DMS79 (cell line): ENCODE measurements at regions not wholly inside any gene's neighbourhood (a gene's known extent, or its start where the extent isn't known, plus 50 kb on each side); places are given as distances from the start of the nearest gene placed in this dataset.
"Not testable (repeated sequence)": the region's sequence is repeated elsewhere in the genome, so short reads cannot be mapped to it uniquely, and the experiment has no call there.

Source experiments
- DNase-seq: peaks from one replicate; lab custom pipeline; 2025; lab: John Stamatoyannopoulos, UW

DNA sequence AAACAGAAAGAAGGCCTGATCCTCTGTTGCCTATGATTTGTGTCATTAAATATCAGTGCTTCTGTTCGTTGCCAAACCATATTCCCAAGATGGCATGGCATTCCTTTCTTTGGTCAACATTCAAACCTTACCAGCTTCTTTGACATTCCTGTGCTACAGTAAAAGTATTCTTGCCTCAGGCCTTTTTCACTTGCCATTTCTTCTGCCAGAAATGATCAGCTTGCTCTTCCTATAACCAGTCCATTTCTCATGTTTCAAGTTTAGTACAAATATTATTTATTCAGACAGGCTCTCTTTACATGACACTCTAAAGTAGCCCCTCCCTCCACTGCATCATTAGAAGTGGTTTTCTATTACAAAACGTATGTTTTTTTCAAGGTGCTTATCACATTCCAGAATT, 278.3 kb downstream of the KCNJ2 start:
- DNase-seq, result no peak

DNA sequence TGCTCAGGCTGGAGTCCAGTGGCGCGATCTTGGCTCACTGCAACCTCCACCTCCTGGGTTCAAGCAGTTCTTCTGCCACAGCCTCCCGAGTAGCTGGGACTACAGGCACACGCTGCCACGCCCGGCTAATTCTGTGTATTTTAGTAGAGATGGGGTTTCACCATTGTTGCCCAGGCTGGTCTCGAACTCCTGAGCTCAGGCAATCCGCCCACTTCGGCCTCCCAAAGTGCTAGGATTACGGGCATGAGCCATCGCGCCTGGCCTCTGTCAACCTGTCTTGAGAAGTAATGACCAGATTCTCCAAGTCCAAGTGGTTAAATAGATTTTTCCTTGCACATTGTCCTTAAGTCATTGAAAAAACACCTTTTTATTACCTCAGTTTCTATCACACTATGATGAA, 283.7 kb downstream of the KCNJ2 start:
- DNase-seq, result not testable (repeated sequence)

DNA sequence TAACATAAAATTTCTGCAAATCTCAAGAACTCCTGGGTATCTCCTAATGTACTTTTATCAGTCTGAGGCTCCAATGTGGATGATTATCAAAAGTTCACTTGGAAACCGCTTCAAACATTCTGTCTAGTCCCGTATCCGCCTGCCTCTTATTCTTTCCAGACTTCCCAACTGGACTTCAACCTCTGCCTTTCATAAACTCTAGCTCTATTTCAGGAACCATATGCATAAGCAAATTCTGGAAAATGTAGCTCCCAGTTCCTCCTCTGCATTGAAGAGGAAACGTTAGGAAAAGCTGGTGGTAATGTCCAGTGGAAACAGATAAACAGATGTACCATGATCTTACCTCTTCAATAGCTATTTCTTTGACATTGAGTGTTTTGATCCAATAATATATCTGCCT, 285.0 kb downstream of the KCNJ2 start:
- DNase-seq, result no peak

- no peak for DNase-seq
These were observed 285.6 kb downstream of the KCNJ2 start for GRCh38 chr17:70454908-70455307.

- no peak for DNase-seq
These were observed 295.7 kb downstream of the KCNJ2 start for GRCh38 chr17:70464995-70465394.

DNA sequence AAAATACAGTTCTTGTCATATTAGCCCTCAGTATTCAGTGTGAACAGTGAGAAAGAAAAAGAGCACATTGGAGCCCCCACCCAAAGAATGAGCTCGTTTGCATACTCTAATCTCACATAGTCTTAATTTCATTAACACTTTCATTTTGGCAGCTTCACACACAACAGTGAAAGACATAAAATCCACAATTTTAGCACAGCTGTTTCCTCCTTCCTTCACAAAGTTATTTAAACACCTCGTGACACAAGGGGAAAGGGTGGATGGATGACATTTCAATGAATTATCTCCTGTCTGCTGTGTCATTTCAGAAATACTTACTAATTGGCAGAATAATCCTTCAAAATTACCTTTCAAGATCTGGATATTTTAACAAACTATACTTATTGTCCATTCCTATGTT, 299.3 kb downstream of the KCNJ2 start:
- no peak for DNase-seq

DNA sequence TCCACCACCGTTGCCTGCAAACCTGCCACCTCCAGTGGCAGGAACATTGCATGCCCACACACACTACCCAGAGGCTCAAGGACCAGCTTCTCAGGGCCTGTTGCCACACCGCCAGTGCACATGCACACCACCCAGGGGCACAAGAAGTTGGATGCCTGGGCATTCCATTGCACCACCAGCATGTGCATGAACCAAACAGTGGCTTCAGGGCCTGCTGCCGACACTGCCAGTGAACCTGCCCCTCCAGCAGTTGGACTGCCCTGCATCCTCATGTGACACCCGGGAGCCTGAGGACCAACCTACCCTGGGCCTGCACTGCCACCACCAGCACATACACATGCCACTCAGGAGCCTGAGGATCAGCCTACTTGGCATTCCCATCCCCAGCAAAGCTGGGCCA, 303.7 kb downstream of the KCNJ2 start:
- no peak for DNase-seq

- DNase-seq, result no peak
These were observed 307.0 kb downstream of the KCNJ2 start for GRCh38 chr17:70476368-70476767.

DNA sequence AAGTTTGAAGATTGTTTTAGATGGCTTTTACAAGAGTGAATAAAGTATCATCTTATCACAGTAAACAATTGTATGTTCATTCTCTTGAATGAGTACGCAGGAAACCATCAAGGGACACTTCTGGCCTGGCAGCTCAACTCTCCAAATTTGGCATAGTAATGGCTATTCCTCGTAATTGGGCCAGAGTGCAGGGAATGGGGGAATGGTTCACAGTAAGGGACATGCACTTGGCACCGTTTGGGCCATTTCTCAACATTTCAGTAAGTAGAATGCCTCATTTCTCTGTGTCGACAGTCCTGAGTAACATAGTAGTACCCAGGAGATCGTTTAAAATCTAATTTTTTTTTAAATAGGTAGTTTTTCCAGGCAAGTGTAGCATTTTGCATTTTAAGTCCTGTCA, 309.6 kb downstream of the KCNJ2 start:
- DNase-seq, result no peak

GRCh38 chr17:70479779-70480178, 310.4 kb downstream of the KCNJ2 start:
- no peak for DNase-seq

DNA sequence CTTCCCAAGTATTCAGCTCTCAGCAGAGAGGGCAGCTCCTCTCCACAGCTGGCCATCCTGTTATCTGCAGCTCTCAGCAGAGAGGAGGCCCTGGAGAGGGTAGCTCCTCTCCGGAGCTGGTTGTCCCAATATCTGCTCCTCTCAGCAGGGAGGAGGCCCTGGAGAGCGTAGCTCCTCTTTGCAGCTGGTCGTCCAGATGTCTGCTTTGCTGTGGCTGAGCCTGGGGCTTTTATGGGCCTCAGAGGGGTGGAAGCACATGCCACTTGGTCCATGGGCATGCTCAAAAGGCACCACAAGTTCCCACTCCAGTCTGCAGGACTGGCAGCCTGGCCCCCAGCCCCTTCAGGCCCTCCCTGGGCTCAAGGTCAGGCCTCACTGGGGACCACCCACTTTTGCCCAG, 314.3 kb downstream of the KCNJ2 start:
- DNase-seq, result no peak

- no peak for DNase-seq
These were observed 314.7 kb downstream of the KCNJ2 start for GRCh38 chr17:70484050-70484449.

GRCh38 chr17:70484496-70484895, 315.2 kb downstream of the KCNJ2 start:
- no peak for DNase-seq

- DNase-seq, result no peak
These were observed 323.0 kb downstream of the KCNJ2 start for GRCh38 chr17:70492368-70492767.

DNA sequence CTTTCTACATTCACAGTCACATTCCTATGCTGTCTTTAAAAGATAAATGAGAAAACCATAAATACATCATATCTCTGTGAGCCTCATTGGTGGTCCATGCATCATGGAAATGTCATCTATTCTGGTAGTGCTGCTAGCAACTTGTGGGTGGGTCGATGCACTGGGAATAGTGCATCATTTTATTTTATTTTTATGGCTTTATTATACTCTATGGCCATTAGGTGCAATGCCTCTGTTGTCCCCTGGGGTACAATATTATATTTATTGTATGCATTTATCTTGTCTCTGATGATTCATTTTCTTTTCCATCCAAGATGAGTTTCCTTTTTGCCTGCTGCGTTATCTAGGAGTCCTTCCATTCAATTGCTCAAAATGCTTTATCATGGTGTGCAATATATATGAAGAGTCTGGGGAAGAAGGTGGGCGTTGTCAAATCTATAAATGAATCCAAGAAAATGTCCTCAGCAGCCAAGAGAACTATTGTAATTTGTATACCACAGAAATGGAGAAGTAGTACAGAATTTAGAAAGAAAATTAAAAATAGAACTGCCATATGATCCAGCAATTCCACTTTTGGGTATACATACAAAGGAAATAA, 324.0 kb downstream of the KCNJ2 start:
- no peak for DNase-seq

- DNase-seq, result no peak
These were observed 329.3 kb downstream of the KCNJ2 start for GRCh38 chr17:70498631-70499030.

DNA sequence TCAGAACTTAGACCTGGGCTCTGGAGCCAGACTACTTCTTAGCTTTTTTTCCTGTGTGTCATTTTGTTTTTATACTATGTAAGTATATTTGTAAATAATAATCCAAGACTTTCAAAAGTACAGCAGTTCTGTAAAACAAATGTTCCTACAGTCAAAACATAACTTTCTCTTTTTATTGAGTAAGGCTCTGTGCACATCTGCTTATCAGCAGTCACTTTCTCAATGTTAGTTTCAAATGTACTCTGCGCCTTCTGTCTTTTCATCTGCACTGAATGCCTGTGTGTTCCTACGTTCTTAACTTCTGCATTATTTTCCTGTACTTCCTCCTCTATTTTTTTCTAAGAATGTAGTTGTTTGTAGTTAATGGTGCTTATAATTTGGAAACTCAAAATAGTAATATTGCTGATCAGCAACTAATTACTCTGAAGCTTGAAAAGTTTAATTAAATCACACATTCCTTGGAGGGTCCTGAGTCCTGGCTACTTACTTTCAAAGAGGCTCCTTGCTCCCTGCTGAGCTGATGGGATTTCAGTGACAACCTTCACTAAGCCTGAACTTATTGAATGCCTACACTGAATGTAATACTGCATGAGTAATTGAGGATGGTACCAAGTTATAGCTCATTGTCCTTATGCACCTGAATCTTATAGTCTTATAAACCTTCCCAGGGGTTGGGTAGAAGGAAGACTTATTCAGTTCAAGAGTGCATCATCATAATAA, 329.9 kb downstream of the KCNJ2 start:
- no peak for DNase-seq

- no peak for DNase-seq
These were observed 334.1 kb downstream of the KCNJ2 start for GRCh38 chr17:70503449-70503848.

DNA sequence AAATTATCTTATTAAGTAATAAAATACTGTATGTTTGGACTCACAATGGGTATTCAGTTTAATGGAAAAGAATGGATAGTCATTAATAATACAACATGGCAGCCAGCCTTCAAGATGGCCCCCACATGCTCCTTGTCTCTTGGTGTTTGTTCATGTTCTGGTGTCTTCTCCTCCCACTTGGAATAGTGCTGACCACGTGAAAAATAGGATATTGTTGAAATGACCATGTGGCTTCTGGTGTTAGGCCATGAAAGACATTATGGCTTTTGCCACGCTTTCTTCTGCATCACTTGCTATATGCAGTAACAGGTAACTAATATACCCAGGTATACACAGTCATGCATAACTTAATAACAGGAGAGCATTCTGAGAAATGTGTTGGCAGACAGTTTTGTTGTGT, 341.0 kb downstream of the KCNJ2 start:
- no peak for DNase-seq

- DNase-seq, result no peak
These were observed 348.5 kb downstream of the KCNJ2 start for GRCh38 chr17:70517816-70518215.

GRCh38 chr17:70519300-70519699, 350.0 kb downstream of the KCNJ2 start:
- DNase-seq, result no peak

GRCh38 chr17:70520447-70520846, 351.1 kb downstream of the KCNJ2 start:
- DNase-seq, result no peak

GRCh38 chr17:70520956-70521355, 351.6 kb downstream of the KCNJ2 start:
- DNase-seq, result no peak

DNA sequence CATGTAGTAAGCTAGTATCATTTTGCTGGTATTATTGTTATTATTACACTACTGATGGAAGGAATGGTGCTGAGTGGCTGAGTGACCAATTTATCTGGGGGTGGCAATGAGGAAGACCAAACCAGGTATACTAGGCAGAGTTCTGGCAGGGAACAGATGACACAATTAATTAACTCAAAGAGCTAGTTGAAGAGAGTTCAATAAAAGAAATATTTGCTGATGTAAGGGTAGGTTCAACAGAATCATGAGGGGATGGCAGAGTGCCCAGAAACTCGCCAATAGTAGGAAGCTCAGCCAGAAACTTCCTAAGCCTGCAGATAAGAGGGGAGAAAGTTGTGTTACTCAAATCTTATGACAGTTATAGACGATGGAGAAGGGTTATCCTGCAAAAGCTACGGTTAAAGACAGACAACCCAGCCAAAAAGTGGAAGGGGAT, 352.5 kb downstream of the KCNJ2 start:
- no peak for DNase-seq
